ENCODE measurements at regions not wholly inside any gene's neighbourhood (a gene's known extent, or its start where the extent isn't known, plus 50 kb on each side); places are given as distances from the start of the nearest gene placed in this dataset.

DNA sequence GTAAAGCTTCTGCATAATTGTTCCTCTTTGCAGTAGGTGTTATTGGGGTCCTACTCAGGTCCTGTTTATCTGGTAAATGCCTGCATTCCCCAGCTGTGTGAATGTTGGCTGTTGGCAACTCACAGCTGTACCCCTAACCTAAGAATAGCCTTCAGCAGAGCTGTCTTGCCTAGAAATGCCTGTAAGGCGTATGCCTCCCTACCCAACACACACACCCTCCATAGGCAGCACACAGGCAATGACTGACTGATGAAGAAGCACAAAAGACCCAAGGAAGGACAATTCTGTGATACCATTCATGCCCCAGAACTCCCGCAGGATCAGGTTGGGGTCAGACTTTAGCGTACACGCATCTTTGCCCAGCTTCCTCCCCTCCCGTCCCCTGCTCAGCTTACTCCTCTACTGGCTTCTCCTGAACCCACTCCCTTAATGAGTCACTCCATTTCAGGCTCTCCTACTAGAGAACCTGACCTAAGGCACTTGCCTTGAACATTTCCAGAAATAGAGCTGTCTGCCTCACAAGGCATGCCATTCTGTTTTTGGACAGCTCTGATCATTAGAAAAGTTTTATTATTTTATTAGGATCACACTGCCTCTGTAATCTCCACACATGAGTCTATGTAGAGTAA is 99.2 kb upstream of the PIK3CG start:
- TF ChIP-seq CTCF (IDR thresholded peaks at IDR 0.05) (no peak), POLR2A (IDR thresholded peaks at IDR 0.05) (no peak)

All from tibial nerve (tissue), 3 donors.